ENCODE measurements at regions not wholly inside any gene's neighbourhood (a gene's known extent, or its start where the extent isn't known, plus 50 kb on each side); places are given as distances from the start of the nearest gene placed in this dataset.

- no peaks in the 10 kb centered on the region for H3K4me1 ChIP-seq (ENCODE audit: insufficient read depth, low read length, poor library complexity, severe bottlenecking)
- BruUV-seq (replicated peaks): no TSS peak
- H3K9me3 ChIP-seq (ENCODE audit: low read depth, low read length, poor library complexity, severe bottlenecking): no peaks in the 10 kb centered on the region
- intact Hi-C loops (cut with micrococcal nuclease; ENCODE audit: unreplicated experiment): no loop called here
- DNase-seq (ENCODE audit: low spot score): no peak
- H3K27me3 ChIP-seq (replicated peaks; ENCODE audit: insufficient read depth, low read depth, low read length, poor library complexity): no peaks in the 10 kb centered on the region
- ChIA-PET CTCF (no interaction called here), POLR2A (ENCODE audit: low non-redundant PET) (no interaction called here)
- no peak overlapping the region for H3K4me3 ChIP-seq (ENCODE audit: low read depth, low read length, poor library complexity, severe bottlenecking)
- TF ChIP-seq EZH2 (IDR thresholded peaks at IDR 0.05; ENCODE audit: borderline replicate concordance, low read depth, low read length, poor library complexity, severe bottlenecking): no peak
- H3K27ac ChIP-seq (ENCODE audit: low read depth, low read length, poor library complexity, severe bottlenecking): no peak overlapping the region
- no peaks in the 10 kb centered on the region for H3K36me3 ChIP-seq (ENCODE audit: insufficient read depth, low read length, poor library complexity, severe bottlenecking)
Observed at GRCh38 chr4:120616041-120616440, 306.5 kb downstream of the PRDM5 start.

GRCh38 chr4:120613778-120614177 is 308.7 kb downstream of the PRDM5 start:
- ChIA-PET POLR2A (ENCODE audit: low non-redundant PET) (no interaction called here), CTCF (no interaction called here)
- no peaks in the 10 kb centered on the region for H3K36me3 ChIP-seq (ENCODE audit: insufficient read depth, low read length, poor library complexity, severe bottlenecking)
- H3K4me3 ChIP-seq (ENCODE audit: low read depth, low read length, poor library complexity, severe bottlenecking): no peak overlapping the region
- TF ChIP-seq EZH2 (IDR thresholded peaks at IDR 0.05; ENCODE audit: borderline replicate concordance, low read depth, low read length, poor library complexity, severe bottlenecking) (no peak), CTCF (conservative IDR thresholded peaks at IDR 0.05; ENCODE audit: low read depth, low read length) (no peak)
- H3K9me3 ChIP-seq (ENCODE audit: low read depth, low read length, poor library complexity, severe bottlenecking): no peaks in the 10 kb centered on the region
- BruUV-seq (replicated peaks): no TSS peak
- no peaks in the 10 kb centered on the region for H3K27me3 ChIP-seq (replicated peaks; ENCODE audit: insufficient read depth, low read depth, low read length, poor library complexity)
- DNase-seq (ENCODE audit: low spot score): no peak
- no peak overlapping the region for H3K27ac ChIP-seq (ENCODE audit: low read depth, low read length, poor library complexity, severe bottlenecking)
- no peaks in the 10 kb centered on the region for H3K4me1 ChIP-seq (ENCODE audit: insufficient read depth, low read length, poor library complexity, severe bottlenecking)
- intact Hi-C loops (cut with micrococcal nuclease; ENCODE audit: unreplicated experiment): no loop called here

GRCh38 chr4:120611092-120611491 is 311.4 kb downstream of the PRDM5 start:
- CTCF ChIA-PET: no interaction called here
- Histone ChIP-seq H3K27me3 (replicated peaks; ENCODE audit: insufficient read depth, low read depth, low read length, poor library complexity) (no peaks in the 10 kb centered on the region), H3K9me3 (ENCODE audit: low read depth, low read length, poor library complexity, severe bottlenecking) (no peaks in the 10 kb centered on the region), H3K4me1 (ENCODE audit: insufficient read depth, low read length, poor library complexity, severe bottlenecking) (no peaks in the 10 kb centered on the region), H3K36me3 (ENCODE audit: insufficient read depth, low read length, poor library complexity, severe bottlenecking) (no peaks in the 10 kb centered on the region), H3K4me3 (ENCODE audit: low read depth, low read length, poor library complexity, severe bottlenecking) (no peak overlapping the region), H3K27ac (ENCODE audit: low read depth, low read length, poor library complexity, severe bottlenecking) (no peak overlapping the region)
- no TSS peak for BruUV-seq (replicated peaks)
- POLR2A ChIA-PET (ENCODE audit: low non-redundant PET): no interaction called here
- DNase-seq (ENCODE audit: low spot score): no peak
- intact Hi-C loops (cut with micrococcal nuclease; ENCODE audit: unreplicated experiment): no loop called here
- no peak for TF ChIP-seq CTCF (conservative IDR thresholded peaks at IDR 0.05; ENCODE audit: low read depth, low read length)
- no peak for TF ChIP-seq EZH2 (IDR thresholded peaks at IDR 0.05; ENCODE audit: borderline replicate concordance, low read depth, low read length, poor library complexity, severe bottlenecking)

- ChIA-PET POLR2A (ENCODE audit: low non-redundant PET) (no interaction called here), CTCF (no interaction called here)
- H3K36me3 ChIP-seq (ENCODE audit: insufficient read depth, low read length, poor library complexity, severe bottlenecking): no peaks in the 10 kb centered on the region
- BruUV-seq (replicated peaks): no TSS peak
- no peak overlapping the region for H3K27ac ChIP-seq (ENCODE audit: low read depth, low read length, poor library complexity, severe bottlenecking)
- TF ChIP-seq EZH2 (IDR thresholded peaks at IDR 0.05; ENCODE audit: borderline replicate concordance, low read depth, low read length, poor library complexity, severe bottlenecking) (no peak), CTCF (conservative IDR thresholded peaks at IDR 0.05; ENCODE audit: low read depth, low read length) (no peak)
- H3K9me3 ChIP-seq (ENCODE audit: low read depth, low read length, poor library complexity, severe bottlenecking): no peaks in the 10 kb centered on the region
- peak; percentile 0 for DNase-seq (ENCODE audit: low spot score)
- H3K4me3 ChIP-seq (ENCODE audit: low read depth, low read length, poor library complexity, severe bottlenecking): no peak overlapping the region
- no peaks in the 10 kb centered on the region for H3K27me3 ChIP-seq (replicated peaks; ENCODE audit: insufficient read depth, low read depth, low read length, poor library complexity)
- H3K4me1 ChIP-seq (ENCODE audit: insufficient read depth, low read length, poor library complexity, severe bottlenecking): no peaks in the 10 kb centered on the region
- intact Hi-C loops (cut with micrococcal nuclease; ENCODE audit: unreplicated experiment): no loop called here
Observed at GRCh38 chr4:120591038-120591437, 331.5 kb downstream of the PRDM5 start.
